IPS DF 6.9 (cell line): ENCODE measurements at regions not wholly inside any gene's neighbourhood (a gene's known extent, or its start where the extent isn't known, plus 50 kb on each side); places are given as distances from the start of the nearest gene placed in this dataset.

Source experiments
- DNase-seq: peaks from one replicate; pipeline ENCODE4 v3.0.0-alpha.2; 2013; ENCODE audit warnings: low read depth, low spot score
- H3K27ac ChIP-seq: one replicate; pipeline ENCODE4 v1.5.1; 2013; ENCODE audit warnings: low read length, control low read depth
- H3K27me3 ChIP-seq: 2 replicates; pipeline ENCODE4 v1.6.1; 2013; ENCODE audit warnings: mild to moderate bottlenecking, low read length; ENCODE audit not compliant: control insufficient read depth, insufficient read depth
- H3K36me3 ChIP-seq: 2 replicates; pipeline ENCODE4 v1.6.1; 2013; ENCODE audit warnings: low read length; ENCODE audit not compliant: control insufficient read depth, insufficient read depth
- H3K4me1 ChIP-seq: 2 replicates; pipeline ENCODE4 v1.6.1; 2013; ENCODE audit warnings: low read length; ENCODE audit not compliant: control insufficient read depth, insufficient read depth
- H3K4me3 ChIP-seq: 2 replicates; pipeline ENCODE4 v1.5.1; 2013; ENCODE audit warnings: mild to moderate bottlenecking, low read length
- H3K9me3 ChIP-seq: 2 replicates; pipeline ENCODE4 v1.6.1; 2013; ENCODE audit warnings: low read length, inconsistent platforms; ENCODE audit not compliant: control insufficient read depth, insufficient read depth
- WGBS: extraction: QIAGEN DNeasy Blood & Tissue Kit; methylation state at CpG from one replicate; pipeline ENCODE4 v1.1.7; 2013; ENCODE audit warnings: mixed read lengths, missing lambda C conversion rate; ENCODE audit not compliant: insufficient read length, insufficient coverage; 5-methylcytosine and 5-hydroxymethylcytosine counted together

DNA sequence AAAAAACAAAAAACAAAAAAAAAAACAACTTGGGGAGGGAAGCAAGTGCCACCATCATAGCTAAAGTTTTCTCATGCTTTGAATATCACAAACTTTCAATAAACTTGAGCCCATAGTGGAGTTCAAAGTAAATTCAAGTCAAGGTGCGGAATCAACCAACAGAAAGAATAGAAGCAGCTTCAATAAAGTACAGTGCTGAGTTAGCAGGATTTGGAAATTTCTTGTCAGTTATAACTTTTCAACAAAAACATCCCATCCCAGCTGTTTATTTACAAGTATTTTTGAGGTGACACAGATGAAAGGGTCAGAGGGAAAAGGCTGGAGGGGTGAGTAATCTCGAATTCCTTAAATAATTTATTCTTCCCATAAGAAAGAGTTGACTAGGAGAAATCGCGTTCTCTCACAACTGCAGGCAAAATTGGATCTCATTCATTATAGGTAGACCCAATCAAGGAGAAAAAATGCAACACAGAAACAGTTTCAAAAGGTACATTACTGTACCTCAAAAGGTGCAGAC lies 477.4 kb upstream of the RASGRP1 start:
- Histone ChIP-seq H3K27me3 (no peaks in the 10 kb centered on the region), H3K4me1 (no peaks in the 10 kb centered on the region), H3K36me3 (no peaks in the 10 kb centered on the region), H3K27ac (no peak overlapping the region), H3K4me3 (no peak overlapping the region), H3K9me3 (no peaks in the 10 kb centered on the region)
- no peak for DNase-seq
- WGBS: no CpG with 5 or more reads among the region's 4 CpGs

DNA sequence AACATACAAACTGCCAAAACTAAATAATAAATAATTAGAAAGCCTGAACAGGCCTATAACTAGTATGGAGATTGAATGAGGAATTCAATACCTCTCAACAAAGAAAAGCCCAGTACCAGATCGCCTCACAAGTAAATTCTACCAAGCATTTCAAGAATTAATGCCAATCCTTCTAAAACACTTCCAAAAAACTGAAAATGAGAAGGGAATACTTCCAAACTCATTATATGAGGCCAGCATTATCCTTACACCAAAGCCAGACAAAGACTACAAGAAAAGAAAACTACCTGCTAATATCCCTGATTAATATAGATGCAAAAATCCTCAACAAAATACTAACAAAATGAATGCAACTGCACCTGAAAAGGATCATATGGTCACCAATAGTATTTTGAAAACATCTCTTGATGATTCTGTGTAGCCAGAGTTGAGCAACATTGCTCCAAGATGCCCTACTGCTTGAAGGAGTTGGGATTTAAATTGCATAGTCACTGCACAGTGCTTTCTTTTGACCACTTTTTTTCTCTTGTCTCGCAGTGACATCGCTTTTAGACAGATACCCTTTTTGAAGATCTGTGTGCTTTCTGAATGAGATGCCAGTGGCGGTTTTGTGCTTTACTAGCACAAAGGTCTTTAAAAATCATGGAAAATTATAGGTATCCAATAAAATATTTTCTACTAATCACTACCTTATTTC lies 487.2 kb upstream of the RASGRP1 start:
- no CpG with 5 or more reads among the region's 4 CpGs for WGBS
- no peak for DNase-seq
- no peaks in the 10 kb centered on the region for H3K9me3 ChIP-seq
- H3K36me3 ChIP-seq: no peaks in the 10 kb centered on the region
- no peaks in the 10 kb centered on the region for H3K27me3 ChIP-seq
- no peak overlapping the region for H3K4me3 ChIP-seq
- H3K27ac ChIP-seq: no peak overlapping the region
- H3K4me1 ChIP-seq: no peaks in the 10 kb centered on the region

DNA sequence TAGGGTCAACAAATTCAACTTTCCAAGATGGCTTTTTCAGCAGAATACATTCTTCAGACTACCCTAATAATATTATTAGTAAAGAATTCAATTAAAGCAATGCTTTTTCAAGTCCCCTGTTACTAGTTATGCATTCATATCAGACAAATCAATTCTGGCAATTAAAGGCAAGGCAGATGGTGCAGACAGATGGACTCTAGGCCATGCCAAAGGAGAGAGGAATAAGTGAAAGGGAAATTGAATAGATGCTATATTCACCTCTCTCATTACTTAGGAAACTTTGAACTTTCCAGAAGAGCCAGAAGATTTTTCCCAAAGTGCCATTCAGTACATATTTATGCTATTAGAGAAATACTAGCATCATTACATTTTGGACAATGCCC lies 487.7 kb upstream of the RASGRP1 start:
- no peaks in the 10 kb centered on the region for H3K9me3 ChIP-seq
- H3K27ac ChIP-seq: no peak overlapping the region
- H3K36me3 ChIP-seq: no peaks in the 10 kb centered on the region
- H3K4me3 ChIP-seq: no peak overlapping the region
- no peaks in the 10 kb centered on the region for H3K4me1 ChIP-seq
- H3K27me3 ChIP-seq: no peaks in the 10 kb centered on the region
- no peak for DNase-seq

DNA sequence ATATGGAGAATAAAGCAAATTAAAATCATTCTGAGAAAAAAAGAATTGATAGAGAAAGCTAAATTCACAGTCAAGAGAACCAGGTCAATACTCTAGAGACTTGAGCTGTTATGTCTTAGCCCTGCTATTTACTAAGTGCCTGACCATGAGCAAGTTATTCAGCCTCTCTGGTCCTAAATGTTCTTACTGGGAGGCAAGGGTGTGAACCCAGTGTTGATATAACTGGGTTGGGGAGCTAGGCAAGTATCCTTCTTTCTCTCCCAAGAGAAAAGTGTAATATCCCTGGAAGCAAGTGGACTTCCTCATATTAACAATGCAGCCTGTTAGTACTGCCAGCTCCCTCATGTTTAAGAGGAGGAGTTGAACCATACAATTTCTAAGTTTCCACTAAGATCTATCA lies 488.9 kb upstream of the RASGRP1 start:
- H3K9me3 ChIP-seq: no peaks in the 10 kb centered on the region
- no peaks in the 10 kb centered on the region for H3K27me3 ChIP-seq
- H3K36me3 ChIP-seq: no peaks in the 10 kb centered on the region
- H3K4me3 ChIP-seq: no peak overlapping the region
- H3K4me1 ChIP-seq: no peaks in the 10 kb centered on the region
- no peak overlapping the region for H3K27ac ChIP-seq
- DNase-seq: no peak

DNA sequence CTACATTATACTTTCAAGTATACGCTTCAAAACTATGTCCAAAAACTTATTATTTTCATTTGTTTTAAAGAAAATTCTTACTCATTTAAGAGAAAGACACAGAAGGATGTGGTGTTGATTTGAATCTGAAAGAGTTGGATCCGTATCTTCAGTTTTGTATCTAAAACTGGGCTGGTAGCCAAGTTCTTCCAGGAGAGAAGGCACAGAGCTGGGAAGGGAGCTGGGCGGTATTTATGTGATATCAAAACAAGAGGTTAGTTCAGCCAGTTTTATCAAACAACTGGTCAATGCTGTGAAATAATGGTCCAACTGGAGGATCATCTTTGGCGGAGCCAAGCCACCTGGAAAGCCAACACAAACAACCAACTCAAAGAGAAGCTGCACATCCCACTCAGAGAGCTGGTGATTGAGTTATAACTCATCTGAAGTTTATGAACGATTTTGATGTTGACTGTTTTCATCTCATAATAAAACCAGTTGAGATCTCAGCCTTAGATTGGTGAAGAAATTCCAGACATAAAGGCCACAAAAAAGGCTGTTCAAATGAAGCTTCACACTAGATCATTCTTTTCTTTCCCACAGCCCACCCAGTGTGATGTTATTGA lies 489.6 kb upstream of the RASGRP1 start:
- no peak overlapping the region for H3K4me3 ChIP-seq
- H3K27me3 ChIP-seq: no peaks in the 10 kb centered on the region
- WGBS: no CpG with 5 or more reads among the region's 5 CpGs
- H3K27ac ChIP-seq: no peak overlapping the region
- no peaks in the 10 kb centered on the region for H3K4me1 ChIP-seq
- no peaks in the 10 kb centered on the region for H3K9me3 ChIP-seq
- DNase-seq: no peak
- H3K36me3 ChIP-seq: no peaks in the 10 kb centered on the region

DNA sequence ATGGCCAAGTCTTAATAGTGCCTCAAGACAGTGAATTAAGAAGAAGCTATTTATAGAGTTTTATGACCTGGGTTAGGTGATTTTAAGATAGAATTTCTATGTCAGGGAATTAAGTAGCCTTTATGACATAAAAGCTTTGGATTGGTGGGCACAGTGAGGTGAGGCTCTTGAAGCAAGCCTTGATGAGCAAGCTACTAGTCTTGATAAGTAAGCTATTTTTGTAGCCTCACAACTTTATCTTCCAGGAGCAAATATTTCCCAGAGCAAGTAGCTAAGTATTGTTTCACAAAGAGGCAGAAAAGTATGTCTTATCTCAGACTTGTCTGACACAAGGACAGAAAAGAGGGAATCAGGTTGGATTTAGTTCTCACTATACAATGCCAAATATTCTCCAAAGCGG lies 491.7 kb upstream of the RASGRP1 start:
- Histone ChIP-seq H3K36me3 (no peaks in the 10 kb centered on the region), H3K27me3 (no peaks in the 10 kb centered on the region), H3K27ac (no peak overlapping the region), H3K4me1 (no peaks in the 10 kb centered on the region), H3K9me3 (no peaks in the 10 kb centered on the region), H3K4me3 (no peak overlapping the region)
- no CpG with 5 or more reads among the region's 1 CpG for WGBS
- DNase-seq: no peak

DNA sequence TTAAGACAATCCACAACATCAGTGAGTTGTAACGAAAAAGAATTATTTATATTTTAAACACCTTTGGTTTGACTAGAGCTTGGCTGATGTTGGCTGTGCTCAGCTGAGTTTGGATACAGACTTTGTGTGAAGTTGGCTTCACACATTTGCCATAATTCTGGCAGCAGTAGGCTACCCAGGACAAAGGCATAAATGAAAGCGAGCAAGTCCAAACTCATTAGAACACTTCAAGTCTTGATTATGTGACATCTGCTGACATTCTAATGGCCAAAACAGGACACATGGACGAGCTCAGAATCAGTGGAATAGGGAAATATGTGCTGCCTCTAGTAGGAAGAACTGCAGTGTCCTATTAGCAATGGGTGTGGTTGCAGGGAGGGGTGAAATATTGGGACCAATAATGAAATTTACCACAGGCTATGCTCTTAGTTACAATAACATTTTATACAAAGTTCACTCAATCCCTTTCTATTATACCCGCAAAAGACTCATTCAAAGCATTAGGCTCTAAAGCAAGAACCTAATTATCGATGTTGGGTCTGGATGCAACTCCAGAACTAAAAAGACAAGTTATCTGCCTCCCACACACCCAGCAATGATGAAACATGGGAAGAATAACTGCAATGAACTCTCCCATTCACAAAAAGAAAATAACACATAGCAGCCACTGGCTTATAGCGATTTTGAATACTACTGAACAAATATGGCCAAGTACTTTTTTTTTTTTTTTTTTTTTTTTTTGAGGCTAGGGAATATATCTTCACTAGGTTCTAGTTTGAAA lies 493.9 kb upstream of the RASGRP1 start:
- no peaks in the 10 kb centered on the region for H3K27me3 ChIP-seq
- no peak overlapping the region for H3K27ac ChIP-seq
- no peaks in the 10 kb centered on the region for H3K4me1 ChIP-seq
- H3K4me3 ChIP-seq: no peak overlapping the region
- H3K9me3 ChIP-seq: no peaks in the 10 kb centered on the region
- DNase-seq: no peak
- WGBS: no CpG with 5 or more reads among the region's 6 CpGs
- no peaks in the 10 kb centered on the region for H3K36me3 ChIP-seq

DNA sequence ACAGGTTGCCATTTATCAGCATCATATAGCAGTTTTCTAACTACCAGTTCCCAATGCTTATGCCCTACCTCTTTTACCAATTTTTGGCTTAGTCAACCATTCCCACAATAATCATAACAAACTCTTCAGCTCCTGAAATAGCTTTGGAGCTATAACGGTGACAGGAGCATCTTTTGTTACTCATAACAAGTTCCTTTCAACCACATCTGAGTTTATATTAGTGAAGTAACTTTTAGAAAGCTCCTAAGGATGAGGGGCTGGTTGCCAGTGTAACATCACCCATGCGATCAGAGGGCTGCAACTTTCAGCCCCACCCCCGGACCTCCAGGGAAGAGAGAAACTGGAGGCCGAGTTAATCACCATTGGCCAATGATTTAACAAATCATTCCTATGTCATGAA lies 495.3 kb upstream of the RASGRP1 start:
- Histone ChIP-seq H3K27ac (no peak overlapping the region), H3K9me3 (no peaks in the 10 kb centered on the region), H3K36me3 (no peaks in the 10 kb centered on the region), H3K27me3 (no peaks in the 10 kb centered on the region), H3K4me1 (no peaks in the 10 kb centered on the region), H3K4me3 (no peak overlapping the region)
- WGBS: no CpG with 5 or more reads among the region's 4 CpGs
- no peak for DNase-seq

DNA sequence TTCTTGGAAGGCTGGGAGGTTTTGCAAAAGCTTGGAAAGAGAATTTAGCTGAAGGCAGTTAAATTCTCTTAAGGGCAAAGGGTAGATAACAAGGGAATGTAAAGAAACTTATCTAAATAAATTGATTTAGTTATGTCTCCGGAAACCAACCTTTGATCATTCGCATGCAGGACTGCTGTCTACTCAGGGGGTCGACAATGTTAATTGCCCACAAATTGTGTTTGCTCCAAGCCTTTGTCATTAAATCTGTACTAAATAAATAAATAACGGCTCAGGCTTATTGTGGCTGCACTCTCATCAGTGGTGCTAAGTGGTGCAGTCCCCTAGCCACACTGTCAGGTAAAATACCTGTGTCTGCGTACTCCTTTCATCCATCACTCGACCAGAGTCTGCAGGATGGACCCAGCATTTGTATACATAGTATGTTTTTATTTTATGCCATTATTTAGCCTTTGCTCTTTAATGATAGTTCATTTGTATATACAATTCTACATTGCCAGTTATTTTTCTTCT lies 497.4 kb upstream of the RASGRP1 start:
- no CpG with 5 or more reads among the region's 6 CpGs for WGBS
- no peaks in the 10 kb centered on the region for H3K36me3 ChIP-seq
- no peak overlapping the region for H3K4me3 ChIP-seq
- H3K9me3 ChIP-seq: no peaks in the 10 kb centered on the region
- no peaks in the 10 kb centered on the region for H3K4me1 ChIP-seq
- DNase-seq: peak; percentile 0
- no peaks in the 10 kb centered on the region for H3K27me3 ChIP-seq
- no peak overlapping the region for H3K27ac ChIP-seq

DNA sequence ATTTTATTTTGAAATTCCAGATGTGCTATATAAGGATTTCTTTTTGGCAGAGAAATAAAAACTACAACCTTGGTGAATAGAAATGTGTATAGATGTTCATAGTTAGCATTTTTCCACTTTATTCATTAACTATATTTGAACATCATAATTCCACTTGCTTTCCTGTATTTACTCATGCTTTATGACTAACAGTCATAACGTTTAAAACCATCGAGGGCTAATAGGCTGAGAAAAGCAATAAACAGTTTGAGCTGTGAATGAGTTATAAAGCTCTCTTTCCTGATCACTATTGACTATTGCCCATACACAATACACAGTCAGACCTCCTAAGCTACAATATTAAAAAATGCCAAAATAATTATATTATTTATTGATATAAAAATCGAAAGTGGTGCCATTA lies 502.1 kb upstream of the RASGRP1 start:
- Histone ChIP-seq H3K27me3 (no peaks in the 10 kb centered on the region), H3K4me1 (no peaks in the 10 kb centered on the region), H3K36me3 (no peaks in the 10 kb centered on the region), H3K4me3 (no peak overlapping the region), H3K27ac (no peak overlapping the region), H3K9me3 (no peaks in the 10 kb centered on the region)
- no peak for DNase-seq
- no CpG with 5 or more reads among the region's 3 CpGs for WGBS
